H1 (cell line): ENCODE measurements at regions not wholly inside any gene's neighbourhood (a gene's known extent, or its start where the extent isn't known, plus 50 kb on each side); places are given as distances from the start of the nearest gene placed in this dataset.

ENCODE experiments used
- CTCF ChIA-PET: fragments of 300-600 bp; sonication (Branson Sonifier 250); formaldehyde crosslinking; loops from one replicate; lab custom pipeline; 2021; ENCODE audit not compliant: partially characterized antibody; lab: Charles Lee
- POLR2A ChIA-PET: fragments of 300-600 bp; sonication (Branson Sonifier 250); formaldehyde crosslinking; loops from one replicate; lab custom pipeline; 2021; ENCODE audit warnings: inconsistent platforms; ENCODE audit not compliant: partially characterized antibody; lab: Charles Lee
- DNase-seq, 2 experiments: peaks; one replicate each; pipeline versions ENCODE4 v3.0.0 to v3.0.0-alpha.2; 2010 to 2022; ENCODE audit warnings: low spot score in 2 of 2, low read depth in 1 of 2, mixed read lengths in 1 of 2
- FAIRE-seq: peaks from 2 replicates; lab custom pipeline; 2011; peaks lifted over from hg19 to GRCh38; lab: Jason Lieb, UNC
- H2AFZ ChIP-seq: 2 replicates; pipeline ENCODE4 v1.8.1; 2012; ENCODE audit warnings: low read length, inconsistent platforms
- H2AK5ac ChIP-seq: 2 replicates; pipeline ENCODE4 v1.6.1; 2013; ENCODE audit warnings: low read depth, low read length
- H2BK120ac ChIP-seq: replicated peaks from 2 replicates; pipeline ENCODE3; 2013; ENCODE audit warnings: low read depth, low read length, inconsistent platforms
- H2BK12ac ChIP-seq: 2 replicates; pipeline ENCODE4 v1.6.1; 2013; ENCODE audit warnings: low read depth, low read length
- H2BK15ac ChIP-seq: 2 replicates; pipeline ENCODE4 v1.6.1; 2013; ENCODE audit warnings: low read length
- H2BK20ac ChIP-seq: 2 replicates; pipeline ENCODE4 v1.6.1; 2013; ENCODE audit warnings: low read length
- H2BK5ac ChIP-seq: 2 replicates; pipeline ENCODE4 v1.6.1; 2013; ENCODE audit warnings: low read depth, low read length
- H3K14ac ChIP-seq: 2 replicates; pipeline ENCODE4 v1.6.1; 2013; ENCODE audit warnings: inconsistent platforms; ENCODE audit not compliant: insufficient read length
- H3K18ac ChIP-seq: 2 replicates; pipeline ENCODE4 v1.6.1; 2013; ENCODE audit warnings: low read length; ENCODE audit errors: extremely low read depth
- H3K23ac ChIP-seq: 2 replicates; pipeline ENCODE4 v1.6.1; 2013; ENCODE audit warnings: inconsistent platforms; ENCODE audit not compliant: insufficient read length
- H3K23me2 ChIP-seq: 2 replicates; pipeline ENCODE4 v1.6.1; 2013; ENCODE audit warnings: low read depth, low read length
- H3K27ac ChIP-seq: 2 replicates; pipeline ENCODE4 v1.6.1; 2011; ENCODE audit warnings: low read depth, low read length, inconsistent platforms
- H3K27me3 ChIP-seq, 4 experiments: replicated peaks in 1 of 4; 1 replicate in 1 of 4; 2 replicates in 3 of 4; pipeline versions ENCODE4 v1.6.1 to v1.8.1; 2011 to 2013; ENCODE audit warnings: low read length in 3 of 4, mild to moderate bottlenecking in 3 of 4, inconsistent platforms in 2 of 4, mixed read lengths in 2 of 4, moderate library complexity in 1 of 4; ENCODE audit not compliant: control insufficient read depth in 3 of 4, insufficient read depth in 3 of 4; ENCODE audit errors: extremely low read depth in 1 of 4
- H3K36me3 ChIP-seq, 4 experiments: 2 replicates each; pipeline versions ENCODE4 v1.6.1 to v1.8.1; 2011 to 2013; ENCODE audit warnings: mild to moderate bottlenecking in 4 of 4, low read length in 3 of 4, moderate library complexity in 2 of 4, control low read depth in 1 of 4, inconsistent platforms in 1 of 4; ENCODE audit not compliant: insufficient read depth in 4 of 4, control insufficient read depth in 2 of 4
- H3K4ac ChIP-seq: replicated peaks from 2 replicates; pipeline ENCODE3; 2013; ENCODE audit warnings: low read length, low read depth, mixed read lengths, inconsistent platforms; ENCODE audit not compliant: insufficient read length
- H3K4me1 ChIP-seq, 4 experiments: replicated peaks in 1 of 4; 1 replicate in 1 of 4; 2 replicates in 3 of 4; pipeline versions ENCODE4 v1.6.1 to v1.8.1; 2011 to 2013; ENCODE audit warnings: low read length in 3 of 4, inconsistent platforms in 2 of 4, mixed read lengths in 1 of 4; ENCODE audit not compliant: insufficient read depth in 4 of 4, control insufficient read depth in 3 of 4
- H3K4me2 ChIP-seq, 2 experiments: 2 replicates each; pipeline versions ENCODE4 v1.6.1 to v1.8.1; 2011 to 2013; ENCODE audit warnings: low read depth in 2 of 2, low read length in 2 of 2, control low read depth in 1 of 2, inconsistent platforms in 1 of 2, mild to moderate bottlenecking in 1 of 2; ENCODE audit not compliant: insufficient read depth in 1 of 2
- H3K4me3 ChIP-seq, 4 experiments: fragments of 200-600, 300-600 bp in 1 of 4; sonication (generic), shearing (Covaris generic), sonication (Bioruptor Twin) in 1 of 4; 2 replicates each; pipeline versions ENCODE4 v1.5.1 to v1.8.1; 2011 to 2016; ENCODE audit warnings: low read length in 4 of 4, low read depth in 3 of 4, control low read depth in 2 of 4, inconsistent platforms in 2 of 4, mild to moderate bottlenecking in 2 of 4, mixed read lengths in 1 of 4, moderate library complexity in 1 of 4; ENCODE audit not compliant: insufficient read depth in 2 of 4; ENCODE audit errors: extremely low read depth in 1 of 4
- H3K56ac ChIP-seq: replicated peaks from 2 replicates; pipeline ENCODE3; 2013; ENCODE audit warnings: low read depth, mild to moderate bottlenecking, mixed read lengths, low read length, inconsistent platforms; ENCODE audit not compliant: insufficient read length
- H3K79me1 ChIP-seq: 2 replicates; pipeline ENCODE4 v1.6.1; 2013; ENCODE audit warnings: low read depth, low read length, control low read depth
- H3K79me2 ChIP-seq, 2 experiments: 2 replicates each; pipeline versions ENCODE4 v1.6.1 to v1.8.1; 2012 to 2013; ENCODE audit warnings: low read length in 2 of 2, mild to moderate bottlenecking in 2 of 2, inconsistent platforms in 1 of 2; ENCODE audit not compliant: insufficient read depth in 2 of 2, control insufficient read depth in 1 of 2
- H3K9ac ChIP-seq, 4 experiments: replicated peaks in 1 of 4; 1 replicate in 1 of 4; 2 replicates in 3 of 4; pipeline versions ENCODE4 v1.6.1 to v1.8.1; 2011 to 2013; ENCODE audit warnings: low read depth in 3 of 4, low read length in 3 of 4, control low read depth in 2 of 4, mild to moderate bottlenecking in 2 of 4, moderate library complexity in 2 of 4, inconsistent platforms in 1 of 4; ENCODE audit errors: extremely low read depth in 1 of 4
- H3K9me3 ChIP-seq, 2 experiments: 2 replicates each; pipeline versions ENCODE4 v1.6.1 to v1.8.1; 2012 to 2013; ENCODE audit warnings: mild to moderate bottlenecking in 2 of 2, moderate library complexity in 2 of 2, control low read depth in 1 of 2, inconsistent platforms in 1 of 2, low read depth in 1 of 2, low read length in 1 of 2, mixed read lengths in 1 of 2; ENCODE audit not compliant: insufficient read depth in 2 of 2
- H4K20me1 ChIP-seq, 2 experiments: replicated peaks in 1 of 2; 2 replicates each; pipeline versions ENCODE3 to v1.8.1; 2011 to 2013; ENCODE audit warnings: inconsistent platforms in 2 of 2, low read length in 2 of 2, mild to moderate bottlenecking in 1 of 2; ENCODE audit not compliant: insufficient read depth in 2 of 2, control insufficient read depth in 1 of 2
- H4K5ac ChIP-seq: 2 replicates; pipeline ENCODE4 v1.6.1; 2013; ENCODE audit warnings: low read length, low read depth, mixed read lengths, inconsistent platforms; ENCODE audit not compliant: insufficient read length
- H4K8ac ChIP-seq: 2 replicates; pipeline ENCODE4 v1.8.0; 2013; ENCODE audit warnings: mild to moderate bottlenecking, moderate library complexity, low read length, inconsistent platforms; ENCODE audit not compliant: insufficient read depth; ENCODE audit errors: extremely low read depth
- H4K91ac ChIP-seq: replicated peaks from 2 replicates; pipeline ENCODE3; 2013; ENCODE audit warnings: low read length, mixed read lengths, inconsistent platforms; ENCODE audit not compliant: insufficient read length
- GABPA ChIP-seq: IDR thresholded peaks from 2 replicates; pipeline ENCODE4 v1.6.1; 2011; ENCODE audit warnings: mild to moderate bottlenecking, low read length, moderate library complexity, borderline replicate concordance; ENCODE audit not compliant: insufficient read depth
- HDAC6 ChIP-seq: IDR thresholded peaks from one replicate; pipeline ENCODE4 v1.7.1; 2012; ENCODE audit warnings: low read depth, mild to moderate bottlenecking, inconsistent platforms, low read length, moderate library complexity
- KDM1A ChIP-seq: fragments of 200-600, 300-600 bp; sonication (generic); IDR thresholded peaks from 2 replicates; pipeline ENCODE4 v1.7.1; 2016; ENCODE audit warnings: mild to moderate bottlenecking, low read length, borderline replicate concordance
- MAFK ChIP-seq: IDR thresholded peaks from 2 replicates; pipeline ENCODE4 v1.6.1; 2012; ENCODE audit warnings: low read depth, mild to moderate bottlenecking, improper control_type of control experiment, low read length
- POLR2AphosphoS5 ChIP-seq: IDR thresholded peaks from 2 replicates; pipeline ENCODE4 v1.6.1; 2011; ENCODE audit warnings: low read depth, low read length
- RAD21 ChIP-seq, 2 experiments: IDR thresholded peaks in 1 of 2; conservative IDR thresholded peaks in 1 of 2; 2 replicates each; pipeline ENCODE4 v1.6.1; 2011; ENCODE audit warnings: low read depth in 2 of 2, low read length in 2 of 2, improper control_type of control experiment in 1 of 2, inconsistent platforms in 1 of 2, mild to moderate bottlenecking in 1 of 2, moderate library complexity in 1 of 2
- RFX5 ChIP-seq: IDR thresholded peaks from 2 replicates; pipeline ENCODE4 v1.6.1; 2011; ENCODE audit warnings: low read depth, low read length, improper control_type of control experiment, borderline replicate concordance
- SIRT6 ChIP-seq: IDR thresholded peaks from one replicate; pipeline ENCODE4 v1.7.1; 2012; ENCODE audit warnings: low read length, inconsistent platforms
- SP2 ChIP-seq: IDR thresholded peaks from 2 replicates; pipeline ENCODE4 v1.6.1; 2012; ENCODE audit warnings: mild to moderate bottlenecking, low read length, inconsistent platforms
- SP4 ChIP-seq: IDR thresholded peaks from 2 replicates; pipeline ENCODE4 v1.6.1; 2012; ENCODE audit warnings: low read length, inconsistent platforms
- TBP ChIP-seq: IDR thresholded peaks from 2 replicates; pipeline ENCODE4 v1.6.1; 2011; ENCODE audit warnings: low read depth, low read length, improper control_type of control experiment
- WGBS, 2 experiments: shearing (Covaris generic) in 1 of 2; methylation state at CpG; one replicate each; pipeline versions ENCODE4 v1.1.6 to v1.1.7; 2013 to 2015; ENCODE audit warnings: low lambda C conversion rate in 2 of 2, mixed read lengths in 2 of 2, inconsistent platforms in 1 of 2, low coverage in 1 of 2, missing lambda C conversion rate in 1 of 2; ENCODE audit not compliant: insufficient replicate concordance in 2 of 2, insufficient coverage in 1 of 2, insufficient read length in 1 of 2; ENCODE audit errors: extremely low coverage in 1 of 2, missing lambda C conversion rate in 1 of 2; 5-methylcytosine and 5-hydroxymethylcytosine counted together
- TF ChIP-seq, protein P1 (sequence below): IDR thresholded peaks from 2 replicates; pipeline ENCODE4 v1.6.1; 2011; ENCODE audit warnings: low read length, improper control_type of control experiment
- TF ChIP-seq, protein P2 (sequence below): IDR thresholded peaks from 2 replicates; pipeline ENCODE4 v1.6.1; 2012; ENCODE audit warnings: inconsistent platforms

DNA sequence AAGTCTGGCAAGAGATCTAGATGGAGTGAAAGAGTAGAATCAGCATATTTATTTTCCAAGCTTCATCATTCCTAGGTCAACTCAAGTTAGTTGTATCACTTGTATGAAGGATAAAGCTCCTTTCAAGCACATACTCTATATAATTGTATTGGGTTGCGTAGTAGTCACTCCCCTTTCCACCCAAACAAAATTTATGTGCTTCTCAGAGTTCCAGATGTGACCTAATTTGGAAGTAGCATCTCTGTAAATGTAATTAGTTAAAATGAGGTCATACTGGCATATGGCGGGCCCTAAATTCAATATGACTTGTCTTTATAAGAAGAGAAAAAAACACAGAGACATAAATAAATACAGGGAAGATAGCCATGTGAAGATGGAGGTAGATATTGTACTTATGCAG lies 226.8 kb upstream of the CHORDC1 start:
- CTCF ChIA-PET, result interaction anchor here (0.6 to 2.6 kb wide), 6 partner anchors 8 to 827 kb away, joined by 3 to 14 read pairs (median 5); no protein-coding TSS in a partner anchor
- Histone ChIP-seq H4K5ac (no peak overlapping the region), H2AK5ac (no peak overlapping the region), H2BK15ac (no peak overlapping the region), H3K79me1 (no peaks in the 10 kb centered on the region), H3K18ac (no peak overlapping the region), H3K14ac (no peak overlapping the region), H4K91ac (no peak overlapping the region), H3K4me2 (no peak overlapping the region), H3K56ac (no peak overlapping the region), H3K36me3 (no peaks in the 10 kb centered on the region), H3K23me2 (no peaks in the 10 kb centered on the region), H4K8ac (no peak overlapping the region), H2BK120ac (no peak overlapping the region), H2AFZ (no peak overlapping the region), H2BK12ac (no peak overlapping the region), H2BK20ac (no peak overlapping the region), H4K20me1 (no peaks in the 10 kb centered on the region), H3K4me1 (peaks cover 0 to 6% (median 3%) of the 10 kb centered on the region in 4 experiments; a peak in 3 of 7 replicates), H3K23ac (no peak overlapping the region), H3K27ac (no peak overlapping the region), H3K9me3 (no peaks in the 10 kb centered on the region), H2BK5ac (no peak overlapping the region), H3K27me3 (no peaks in the 10 kb centered on the region), H3K4me3 (no peak overlapping the region), H3K79me2 (no peaks in the 10 kb centered on the region), H3K4ac (no peak overlapping the region), H3K9ac (no peak overlapping the region)
- 74% methylated on average over 2 of the region's 2 CpGs; no CpG with 5 or more reads in 1 of the 2 experiments for WGBS, 2 experiments
- POLR2A ChIA-PET, result no interaction called here
- TF ChIP-seq, protein P1, sequence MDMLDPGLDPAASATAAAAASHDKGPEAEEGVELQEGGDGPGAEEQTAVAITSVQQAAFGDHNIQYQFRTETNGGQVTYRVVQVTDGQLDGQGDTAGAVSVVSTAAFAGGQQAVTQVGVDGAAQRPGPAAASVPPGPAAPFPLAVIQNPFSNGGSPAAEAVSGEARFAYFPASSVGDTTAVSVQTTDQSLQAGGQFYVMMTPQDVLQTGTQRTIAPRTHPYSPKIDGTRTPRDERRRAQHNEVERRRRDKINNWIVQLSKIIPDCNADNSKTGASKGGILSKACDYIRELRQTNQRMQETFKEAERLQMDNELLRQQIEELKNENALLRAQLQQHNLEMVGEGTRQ, result no peak
- no peak for TF ChIP-seq SP4
- TF ChIP-seq KDM1A, result no peak
- no peak for TF ChIP-seq TBP
- no peak for TF ChIP-seq POLR2AphosphoS5
- no peak for TF ChIP-seq HDAC6
- no peak for TF ChIP-seq RFX5
- TF ChIP-seq SP2, result no peak
- TF ChIP-seq GABPA, result no peak
- no peak for TF ChIP-seq MAFK
- no peak for TF ChIP-seq RAD21 (IDR thresholded peaks at IDR 0.05 in 1 of 2, conservative IDR thresholded peaks at IDR 0.05 in 1 of 2; ENCODE audit: low read depth in 2 of 2, low read length in 2 of 2)
- TF ChIP-seq, protein P2, sequence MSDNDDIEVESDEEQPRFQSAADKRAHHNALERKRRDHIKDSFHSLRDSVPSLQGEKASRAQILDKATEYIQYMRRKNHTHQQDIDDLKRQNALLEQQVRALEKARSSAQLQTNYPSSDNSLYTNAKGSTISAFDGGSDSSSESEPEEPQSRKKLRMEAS, result no peak
- no peak for TF ChIP-seq SIRT6
- DNase-seq, result no peak
- no peak for FAIRE-seq
